ENCODE measurements at regions not wholly inside any gene's neighbourhood (a gene's known extent, or its start where the extent isn't known, plus 50 kb on each side); places are given as distances from the start of the nearest gene placed in this dataset.

DNA sequence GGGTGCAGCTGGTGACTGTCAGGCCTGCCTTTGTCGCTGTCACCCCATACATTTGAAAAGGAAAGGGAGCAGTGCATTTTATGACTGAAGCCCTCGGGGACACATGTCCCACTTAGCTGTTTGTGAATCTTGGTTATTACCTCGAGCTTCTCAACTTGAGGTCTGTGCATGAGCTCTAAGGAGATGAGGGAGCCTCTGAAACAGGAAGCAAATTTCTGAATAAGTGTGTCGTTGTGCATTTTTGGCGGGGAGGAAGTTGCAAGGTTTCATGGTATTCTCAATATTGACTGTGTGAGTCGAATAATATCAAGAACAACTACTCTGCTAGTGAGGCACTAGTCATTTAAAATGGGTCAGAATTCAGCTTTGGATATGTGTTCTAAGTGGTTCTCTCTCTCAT is 149.7 kb upstream of the PLET1 start:
- POLR2A ChIA-PET: no interaction called here
- DNase-seq (ENCODE audit: extremely low spot score): no peak
- TF ChIP-seq NFRKB (IDR thresholded peaks at IDR 0.05): no peak
- TF ChIP-seq ZNF384 (IDR thresholded peaks at IDR 0.05): no peak
- no peak for TF ChIP-seq SUZ12 (IDR thresholded peaks at IDR 0.05)
- TF ChIP-seq FOXK2 (IDR thresholded peaks at IDR 0.05): no peak
- no peak for TF ChIP-seq CTBP1 (IDR thresholded peaks at IDR 0.05; ENCODE audit: borderline replicate concordance)
- no peak for TF ChIP-seq ELF4 (IDR thresholded peaks at IDR 0.05)
- no peak for TF ChIP-seq LEF1 (IDR thresholded peaks at IDR 0.05; ENCODE audit: borderline replicate concordance)
- TF ChIP-seq, protein P1, sequence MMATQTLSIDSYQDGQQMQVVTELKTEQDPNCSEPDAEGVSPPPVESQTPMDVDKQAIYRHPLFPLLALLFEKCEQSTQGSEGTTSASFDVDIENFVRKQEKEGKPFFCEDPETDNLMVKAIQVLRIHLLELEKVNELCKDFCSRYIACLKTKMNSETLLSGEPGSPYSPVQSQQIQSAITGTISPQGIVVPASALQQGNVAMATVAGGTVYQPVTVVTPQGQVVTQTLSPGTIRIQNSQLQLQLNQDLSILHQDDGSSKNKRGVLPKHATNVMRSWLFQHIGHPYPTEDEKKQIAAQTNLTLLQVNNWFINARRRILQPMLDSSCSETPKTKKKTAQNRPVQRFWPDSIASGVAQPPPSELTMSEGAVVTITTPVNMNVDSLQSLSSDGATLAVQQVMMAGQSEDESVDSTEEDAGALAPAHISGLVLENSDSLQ (IDR thresholded peaks at IDR 0.05): no peak
- no peak for TF ChIP-seq HDGF (IDR thresholded peaks at IDR 0.05; ENCODE audit: borderline replicate concordance)
- no peak for TF ChIP-seq BHLHE40 (IDR thresholded peaks at IDR 0.05; ENCODE audit: borderline replicate concordance)
- TF ChIP-seq FOXA1 (IDR thresholded peaks at IDR 0.05): no peak
- TF ChIP-seq FOXM1 (IDR thresholded peaks at IDR 0.05; ENCODE audit: borderline replicate concordance): no peak
- CTCF ChIA-PET: no interaction called here

DNA sequence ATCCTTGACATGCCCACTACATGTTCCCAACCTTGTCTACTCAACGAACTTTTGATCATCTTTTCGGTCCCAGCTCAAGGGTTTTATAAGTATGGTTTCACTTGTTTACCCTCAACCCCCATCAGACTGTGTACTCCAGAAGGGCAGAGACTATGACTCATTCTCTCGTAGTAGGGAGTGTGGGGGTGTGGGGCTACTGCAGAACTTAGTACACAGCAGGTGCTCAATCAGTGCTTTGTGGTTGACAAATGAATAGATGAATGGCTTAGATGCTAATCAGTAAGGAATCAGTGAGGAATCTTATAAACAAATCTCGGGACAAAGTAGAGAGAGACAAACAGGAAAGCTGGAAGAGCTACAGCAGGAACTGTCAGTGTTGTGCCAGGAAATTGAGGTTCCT is 151.7 kb upstream of the PLET1 start:
- no peak for DNase-seq (ENCODE audit: extremely low spot score)
- CTCF ChIA-PET: no interaction called here
- POLR2A ChIA-PET: no interaction called here
- no peak for TF ChIP-seq FOXM1 (IDR thresholded peaks at IDR 0.05; ENCODE audit: borderline replicate concordance)
- TF ChIP-seq FOXA1 (IDR thresholded peaks at IDR 0.05): no peak
- TF ChIP-seq LEF1 (IDR thresholded peaks at IDR 0.05; ENCODE audit: borderline replicate concordance): no peak
- TF ChIP-seq HDGF (IDR thresholded peaks at IDR 0.05; ENCODE audit: borderline replicate concordance): no peak
- TF ChIP-seq, protein P1 (IDR thresholded peaks at IDR 0.05): no peak
- TF ChIP-seq L3MBTL2 (conservative IDR thresholded peaks at IDR 0.05): no peak
- no peak for TF ChIP-seq SUZ12 (IDR thresholded peaks at IDR 0.05)
- TF ChIP-seq ARNT (IDR thresholded peaks at IDR 0.05): no peak

DNA sequence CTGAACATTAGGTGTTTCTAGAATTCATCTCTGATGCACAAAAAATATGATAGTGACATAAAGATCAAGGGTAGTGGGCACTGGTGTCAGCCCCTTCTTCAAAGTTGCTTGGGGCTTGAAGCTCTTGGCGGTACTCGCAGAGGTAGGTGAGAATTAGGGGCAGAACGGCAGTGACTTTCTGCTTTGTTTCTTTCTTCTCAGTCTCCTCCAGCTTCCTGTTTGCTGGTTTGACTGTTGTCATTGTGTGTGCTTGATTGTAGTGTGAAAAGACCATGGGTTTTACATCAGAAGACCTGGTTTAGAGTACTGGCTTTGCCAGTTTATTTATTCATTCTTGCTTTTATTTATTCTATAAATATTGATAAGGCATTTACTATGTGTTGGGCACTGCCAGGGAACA is 156.7 kb upstream of the PLET1 start:
- TF ChIP-seq SP1 (IDR thresholded peaks at IDR 0.05) (no peak), NFRKB (IDR thresholded peaks at IDR 0.05) (no peak), BHLHE40 (IDR thresholded peaks at IDR 0.05; ENCODE audit: borderline replicate concordance) (no peak), FOXA1 (IDR thresholded peaks at IDR 0.05) (no peak), ARNT (IDR thresholded peaks at IDR 0.05) (no peak), ZNF384 (IDR thresholded peaks at IDR 0.05) (no peak), HDGF (IDR thresholded peaks at IDR 0.05; ENCODE audit: borderline replicate concordance) (no peak), FOXM1 (IDR thresholded peaks at IDR 0.05; ENCODE audit: borderline replicate concordance) (no peak), FOXK2 (IDR thresholded peaks at IDR 0.05) (no peak), SUZ12 (IDR thresholded peaks at IDR 0.05) (no peak), L3MBTL2 (conservative IDR thresholded peaks at IDR 0.05) (no peak), TARDBP (IDR thresholded peaks at IDR 0.05) (no peak), LEF1 (IDR thresholded peaks at IDR 0.05; ENCODE audit: borderline replicate concordance) (no peak), ELF4 (IDR thresholded peaks at IDR 0.05) (no peak), CTBP1 (IDR thresholded peaks at IDR 0.05; ENCODE audit: borderline replicate concordance) (no peak)
- TF ChIP-seq, protein P1 (IDR thresholded peaks at IDR 0.05): no peak
- CTCF ChIA-PET: no interaction called here
- no peak for DNase-seq (ENCODE audit: extremely low spot score)
- POLR2A ChIA-PET: no interaction called here

DNA sequence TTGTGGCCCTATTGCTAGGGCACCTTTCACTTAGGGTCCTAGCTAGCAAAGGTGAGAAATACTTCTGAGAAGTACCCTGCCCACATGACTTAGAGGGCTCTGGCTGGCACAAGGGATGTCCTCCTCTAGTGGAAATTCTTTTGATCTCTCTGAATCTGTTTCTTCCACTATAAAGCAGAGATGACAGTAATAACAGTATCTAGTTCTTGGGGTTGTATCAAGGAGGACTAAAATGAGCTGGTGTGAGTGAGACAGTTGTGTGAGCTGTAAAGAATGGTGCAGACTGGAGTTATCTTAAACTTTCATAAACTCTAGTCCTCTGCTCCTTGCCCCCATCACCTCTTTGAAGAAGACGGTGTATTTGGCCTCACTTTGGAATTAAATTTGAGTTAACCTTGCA is 157.8 kb upstream of the PLET1 start:
- DNase-seq (ENCODE audit: extremely low spot score): no peak
- ChIA-PET CTCF (no interaction called here), POLR2A (no interaction called here)
- TF ChIP-seq BHLHE40 (IDR thresholded peaks at IDR 0.05; ENCODE audit: borderline replicate concordance) (no peak), FOXK2 (IDR thresholded peaks at IDR 0.05) (no peak), ARNT (IDR thresholded peaks at IDR 0.05) (no peak), FOXM1 (IDR thresholded peaks at IDR 0.05; ENCODE audit: borderline replicate concordance) (no peak), LEF1 (IDR thresholded peaks at IDR 0.05; ENCODE audit: borderline replicate concordance) (no peak), FOXA1 (IDR thresholded peaks at IDR 0.05) (no peak), NFRKB (IDR thresholded peaks at IDR 0.05) (no peak), TARDBP (IDR thresholded peaks at IDR 0.05) (no peak), ZNF384 (IDR thresholded peaks at IDR 0.05) (no peak), HDGF (IDR thresholded peaks at IDR 0.05; ENCODE audit: borderline replicate concordance) (no peak), SUZ12 (IDR thresholded peaks at IDR 0.05) (no peak)

DNA sequence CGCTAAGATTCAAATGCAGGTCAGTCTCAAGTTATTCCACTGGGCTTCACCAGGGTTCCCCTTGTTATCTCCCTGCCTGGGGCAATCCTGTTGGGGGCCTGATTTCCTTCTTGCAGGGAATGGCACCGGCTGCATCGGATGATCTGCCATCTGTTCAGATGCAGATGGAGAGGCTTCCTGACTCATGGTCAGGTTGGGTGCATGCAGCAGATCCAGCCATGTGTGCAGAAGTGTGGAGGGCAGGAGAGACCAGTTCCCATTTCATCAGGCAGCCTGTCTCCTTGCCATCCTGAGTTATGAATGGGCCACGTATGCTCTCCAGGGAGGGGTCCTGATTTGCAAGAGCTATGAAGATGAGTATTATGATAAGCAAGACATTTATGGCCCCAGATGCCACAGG is 161.2 kb upstream of the PLET1 start:
- CTCF ChIA-PET: no interaction called here
- POLR2A ChIA-PET: no interaction called here
- DNase-seq (ENCODE audit: extremely low spot score): no peak
- TF ChIP-seq L3MBTL2 (conservative IDR thresholded peaks at IDR 0.05): no peak

DNA sequence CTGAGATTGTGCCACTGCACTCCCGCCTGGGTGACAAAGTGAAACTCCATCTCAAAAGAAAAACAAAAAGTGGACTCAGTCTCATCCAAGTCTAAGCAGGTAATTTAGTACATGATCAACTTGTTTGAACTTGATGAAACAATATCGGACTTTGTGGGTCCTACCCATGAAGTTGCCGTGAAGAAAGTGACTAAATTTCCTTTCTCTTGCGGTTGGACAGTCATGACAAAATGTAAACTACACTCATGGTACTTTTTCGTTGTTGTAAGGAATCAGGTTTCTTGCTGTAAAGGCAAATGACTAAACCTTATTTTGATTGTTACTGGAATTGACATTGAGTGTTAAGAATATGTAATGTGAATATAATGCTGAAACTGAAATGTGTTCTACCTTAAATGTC is 164.5 kb upstream of the PLET1 start:
- no peak for DNase-seq (ENCODE audit: extremely low spot score)
- ChIA-PET CTCF (no interaction called here), POLR2A (no interaction called here)
- TF ChIP-seq ARNT (IDR thresholded peaks at IDR 0.05) (no peak), NFRKB (IDR thresholded peaks at IDR 0.05) (no peak), SP1 (IDR thresholded peaks at IDR 0.05) (no peak), CTBP1 (IDR thresholded peaks at IDR 0.05; ENCODE audit: borderline replicate concordance) (no peak)
- TF ChIP-seq, protein P1 (IDR thresholded peaks at IDR 0.05): no peak
